ENCODE measurements at regions not wholly inside any gene's neighbourhood (a gene's known extent, or its start where the extent isn't known, plus 50 kb on each side); places are given as distances from the start of the nearest gene placed in this dataset.
A peak's percentile ranks its signal among the peaks of the same experiment; 100 is the strongest.
"Not testable (repeated sequence)": the region's sequence is repeated elsewhere in the genome, so short reads cannot be mapped to it uniquely, and the experiment has no call there.

GRCh38 chr13:42400188-42400833, 128.4 kb downstream of the AKAP11 start:
- DNase-seq = no peak

DNA sequence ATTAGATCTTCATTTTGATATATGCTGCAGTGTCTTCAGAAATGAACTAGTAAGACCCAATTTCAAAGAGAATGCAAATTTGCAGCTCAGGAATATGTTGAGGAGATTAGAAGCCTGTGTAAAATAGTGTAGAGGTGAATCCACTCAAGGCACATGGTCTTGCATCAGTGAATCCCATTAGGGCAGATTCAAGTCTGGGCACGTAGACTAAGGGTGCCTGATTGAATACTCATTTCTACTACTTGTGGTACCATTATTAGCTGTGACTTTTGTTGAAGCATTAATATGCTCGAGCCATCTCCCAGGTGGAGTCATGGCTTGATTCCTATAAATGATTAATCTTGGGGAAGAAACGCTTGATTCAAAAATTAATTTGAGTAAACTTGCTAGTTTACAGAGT, 129.4 kb downstream of the AKAP11 start:
- no peak for DNase-seq

- peak; percentile 4 for DNase-seq
These were observed 133.9 kb downstream of the AKAP11 start for GRCh38 chr13:42405665-42406390.

DNA sequence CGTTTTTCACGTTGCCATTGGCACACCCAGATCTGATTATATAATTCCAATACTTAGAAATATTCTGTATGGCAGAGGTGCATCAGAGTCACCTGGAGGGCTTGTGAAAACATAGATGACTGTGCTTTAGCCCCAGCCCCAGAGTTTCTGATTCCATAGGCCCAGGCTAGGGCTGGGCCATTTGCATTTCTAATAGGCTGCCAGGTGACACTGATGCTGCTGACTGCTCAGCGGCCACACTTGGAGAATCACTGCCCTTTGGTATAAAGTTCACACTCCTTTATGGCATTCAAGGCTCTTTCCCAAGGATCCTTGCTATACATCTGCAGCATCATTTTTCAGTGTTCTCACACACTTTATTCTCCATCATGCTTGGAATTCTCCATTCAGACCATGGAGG, 137.1 kb downstream of the AKAP11 start:
- DNase-seq = no peak

- no peak for DNase-seq
These were observed 137.6 kb downstream of the AKAP11 start for GRCh38 chr13:42409551-42409950.

- DNase-seq = no peak
These were observed 141.0 kb downstream of the AKAP11 start for GRCh38 chr13:42412812-42413483.

DNA sequence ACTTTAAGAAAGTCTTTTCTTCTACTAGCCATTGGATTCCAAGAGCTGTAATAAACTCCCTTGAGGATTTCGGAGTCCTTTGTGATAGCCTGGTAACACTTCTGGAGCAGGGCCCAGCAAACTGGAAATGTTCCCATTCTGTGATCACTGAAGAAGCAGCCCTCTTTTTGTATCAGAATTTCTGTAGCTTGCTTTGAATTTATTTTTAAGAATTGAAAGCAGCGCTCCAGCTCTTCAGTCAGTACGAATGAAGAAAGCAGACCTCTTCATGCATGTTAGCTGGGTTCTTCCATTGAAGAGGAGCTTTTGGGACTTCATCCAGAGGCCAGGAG, 141.5 kb downstream of the AKAP11 start:
- no peak for DNase-seq

GRCh38 chr13:42417626-42418025, 145.7 kb downstream of the AKAP11 start:
- no peak for DNase-seq

DNA sequence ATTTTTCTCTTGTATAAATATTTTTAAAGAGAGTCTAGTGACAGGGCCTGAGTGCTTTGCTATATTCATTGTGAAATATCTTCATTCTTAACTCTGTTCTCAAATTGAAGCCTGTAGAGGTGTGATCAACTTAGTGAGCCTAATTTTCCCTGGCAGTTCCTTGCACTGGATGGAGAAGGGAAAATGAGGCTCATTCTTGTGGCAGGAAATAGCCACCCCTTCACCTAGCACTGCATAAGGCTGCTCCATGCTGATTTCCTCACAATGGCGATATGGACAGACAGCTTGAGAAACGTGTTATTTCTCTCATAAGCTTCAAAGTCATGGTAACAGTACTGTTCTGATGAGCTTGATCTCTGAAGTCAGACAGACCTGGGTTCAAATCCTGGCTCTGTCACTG, 146.2 kb downstream of the AKAP11 start:
- no peak for DNase-seq

DNA sequence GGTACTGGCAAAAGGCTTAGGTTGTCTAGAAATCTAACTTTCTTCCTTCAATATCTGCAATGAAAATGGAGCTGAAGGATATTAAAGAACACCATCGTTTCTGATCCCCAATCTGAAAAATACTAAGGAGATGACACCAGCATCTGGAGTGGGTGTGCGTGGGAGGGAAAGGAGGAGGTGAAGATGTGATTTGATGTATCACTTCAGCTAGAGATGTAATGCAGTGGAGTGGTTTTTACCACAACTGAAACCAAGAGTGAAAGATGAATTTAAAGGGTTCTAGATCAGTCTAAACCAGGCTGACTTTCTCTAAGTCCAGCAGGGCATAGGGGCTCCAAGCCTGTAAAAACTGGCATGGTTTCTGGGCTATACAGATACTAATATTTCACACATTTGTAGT, 148.4 kb downstream of the AKAP11 start:
- DNase-seq = no peak

GRCh38 chr13:42422681-42423080, 150.7 kb downstream of the AKAP11 start:
- no peak for DNase-seq

GRCh38 chr13:42424182-42424581, 149.8 kb upstream of the TNFSF11 start:
- DNase-seq = no peak

DNA sequence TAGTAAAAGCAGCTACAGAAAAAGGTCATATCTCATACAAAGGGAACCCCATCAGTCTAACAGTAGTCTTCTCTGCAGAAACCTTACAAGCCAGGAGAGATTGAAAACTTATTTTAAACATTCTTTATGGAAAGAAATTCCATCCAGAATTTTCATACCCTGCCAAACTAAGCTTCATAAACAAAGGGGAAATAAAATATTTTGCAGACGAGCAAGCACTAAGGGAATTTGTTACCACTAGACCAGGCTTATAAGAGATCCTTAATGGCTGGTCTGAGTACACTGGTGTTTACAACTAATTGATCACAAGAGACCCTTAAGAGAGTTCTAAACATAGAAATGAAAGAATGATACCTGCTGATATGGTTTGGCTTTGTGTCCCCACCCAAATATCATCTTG, 128.6 kb upstream of the TNFSF11 start:
- no peak for DNase-seq

DNA sequence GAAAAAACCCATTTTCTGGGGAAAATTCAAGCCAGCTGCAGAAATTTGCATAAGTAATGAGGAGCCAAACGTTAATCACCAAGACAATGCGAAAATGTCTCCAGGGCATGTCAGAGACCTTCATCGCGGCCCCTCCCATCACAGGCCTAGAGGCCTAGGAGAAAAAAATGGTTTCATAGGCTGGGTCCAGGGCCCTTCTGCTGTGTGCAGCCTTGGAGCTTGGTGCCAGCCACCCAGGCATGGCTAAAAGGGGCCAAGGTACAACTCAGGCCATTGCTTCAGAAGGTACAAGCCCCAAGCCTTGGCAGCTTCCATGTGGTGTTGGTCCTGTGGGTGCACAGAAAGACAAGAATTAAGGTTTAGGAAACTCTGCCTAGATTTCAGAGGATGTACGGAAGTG, 127.4 kb upstream of the TNFSF11 start:
- DNase-seq = not testable (repeated sequence)

DNA sequence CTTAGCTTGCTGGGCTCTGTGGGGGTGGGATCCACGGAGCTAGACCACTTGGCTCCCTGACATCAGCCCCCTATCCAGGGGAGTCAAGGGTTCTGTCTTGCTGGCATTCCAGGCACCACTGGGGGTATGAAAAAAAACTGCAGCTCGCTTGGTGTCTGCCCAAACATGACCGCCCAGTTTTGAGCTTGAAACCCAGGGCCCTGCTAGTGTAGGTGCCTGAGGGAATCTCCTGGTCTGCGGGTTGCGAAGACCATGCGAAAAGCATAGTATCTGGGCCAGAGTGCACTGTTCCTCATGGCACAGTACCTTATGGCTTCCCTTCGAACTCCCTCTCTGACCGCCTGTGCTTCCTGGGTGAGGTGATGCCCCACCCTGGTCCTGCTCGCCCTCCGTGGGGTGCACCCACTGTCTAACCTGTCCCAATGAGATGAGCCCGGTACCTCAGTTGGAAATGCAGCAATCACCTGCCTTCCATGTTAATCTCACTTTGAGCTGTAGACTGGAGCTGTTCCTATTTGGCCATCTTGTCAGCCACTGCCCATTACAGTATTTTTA, 120.8 kb upstream of the TNFSF11 start:
- DNase-seq = no peak

DNA sequence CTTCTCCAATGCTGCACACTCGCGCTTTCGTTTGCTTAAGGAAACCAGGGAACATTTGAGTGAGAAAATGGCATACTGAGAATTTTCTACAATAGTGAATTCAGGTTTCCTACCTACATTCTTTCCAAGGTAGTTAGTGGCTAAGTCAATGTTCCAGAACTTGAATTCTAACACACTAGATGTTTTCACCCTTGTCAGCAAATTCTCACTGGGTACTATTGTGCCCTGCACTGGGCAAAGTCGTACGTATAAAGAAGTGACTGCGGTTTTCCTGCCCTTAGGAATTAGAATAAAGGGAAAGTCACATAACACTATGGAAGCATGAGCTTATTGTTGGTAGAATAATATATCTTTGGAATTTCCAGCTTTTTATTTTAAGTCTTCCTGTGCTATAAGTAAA, 119.2 kb upstream of the TNFSF11 start:
- no peak for DNase-seq

DNA sequence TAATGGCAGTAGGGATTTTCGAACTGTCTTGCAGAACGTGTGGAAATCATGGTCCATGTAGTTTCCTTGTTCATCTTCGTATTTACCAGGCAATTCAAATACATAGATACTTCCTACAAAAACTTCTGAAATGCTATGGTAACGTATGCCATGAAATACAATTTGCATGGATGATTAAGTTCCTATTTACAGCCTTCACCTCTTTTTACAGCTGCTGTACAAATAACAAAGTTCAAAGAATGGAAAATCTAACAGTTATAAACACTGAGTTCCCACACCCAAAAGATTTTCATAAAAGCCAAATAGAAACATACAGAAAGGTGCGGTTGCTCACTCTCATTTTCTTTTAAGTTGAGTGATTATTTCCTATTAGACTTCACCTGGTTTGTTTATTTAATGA, 115.8 kb upstream of the TNFSF11 start:
- DNase-seq = no peak

GRCh38 chr13:42466123-42466522, 107.8 kb upstream of the TNFSF11 start:
- no peak for DNase-seq

DNA sequence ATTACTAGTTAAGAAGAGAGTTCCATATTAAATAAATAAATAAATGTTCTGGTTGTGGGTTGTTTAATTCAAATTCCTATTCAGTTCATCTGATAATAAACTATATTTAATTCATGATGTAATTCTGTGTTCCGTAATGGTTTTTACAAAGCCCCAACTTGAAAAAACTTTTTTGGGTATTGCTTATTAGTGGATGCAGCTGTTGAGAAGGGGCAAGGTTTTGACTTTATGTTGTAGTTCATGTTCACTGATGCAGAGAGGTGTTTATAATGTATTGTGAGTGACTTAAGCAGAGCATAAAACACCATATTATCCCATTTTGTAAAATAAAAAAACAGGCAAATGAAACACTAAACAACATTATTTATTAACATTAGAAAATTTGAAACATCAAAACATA, 107.3 kb upstream of the TNFSF11 start:
- no peak for DNase-seq

GRCh38 chr13:42474954-42475353, 99.0 kb upstream of the TNFSF11 start:
- no peak for DNase-seq

DNA sequence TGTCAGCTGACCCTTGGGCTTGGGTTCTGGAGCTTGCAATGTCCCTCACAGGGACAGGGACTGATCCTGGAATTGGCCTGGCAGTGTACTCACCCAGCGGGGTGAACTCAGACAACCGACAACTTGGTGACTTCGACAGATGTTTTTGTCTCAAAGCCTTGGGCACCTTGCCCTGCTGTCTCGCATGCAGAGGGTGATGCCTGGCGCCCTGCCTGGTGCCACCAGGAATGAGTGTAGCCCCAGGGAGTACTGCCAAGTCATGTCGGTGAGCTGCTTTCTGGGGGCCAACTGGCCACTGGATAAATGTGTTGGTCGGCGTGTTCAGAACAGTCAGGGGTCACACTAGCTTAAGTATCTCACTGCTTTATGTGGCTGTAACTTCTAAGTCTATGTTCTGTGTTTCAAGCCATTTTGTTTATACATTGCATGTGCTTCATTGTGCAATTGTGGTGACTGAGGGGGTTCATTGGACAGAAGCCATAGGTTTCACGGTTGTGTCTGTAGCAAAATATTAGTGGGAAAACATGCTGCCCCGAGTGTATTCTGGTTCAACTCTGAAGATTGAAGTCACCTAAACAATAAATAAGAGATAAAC, 96.3 kb upstream of the TNFSF11 start:
- DNase-seq = no peak

DNA sequence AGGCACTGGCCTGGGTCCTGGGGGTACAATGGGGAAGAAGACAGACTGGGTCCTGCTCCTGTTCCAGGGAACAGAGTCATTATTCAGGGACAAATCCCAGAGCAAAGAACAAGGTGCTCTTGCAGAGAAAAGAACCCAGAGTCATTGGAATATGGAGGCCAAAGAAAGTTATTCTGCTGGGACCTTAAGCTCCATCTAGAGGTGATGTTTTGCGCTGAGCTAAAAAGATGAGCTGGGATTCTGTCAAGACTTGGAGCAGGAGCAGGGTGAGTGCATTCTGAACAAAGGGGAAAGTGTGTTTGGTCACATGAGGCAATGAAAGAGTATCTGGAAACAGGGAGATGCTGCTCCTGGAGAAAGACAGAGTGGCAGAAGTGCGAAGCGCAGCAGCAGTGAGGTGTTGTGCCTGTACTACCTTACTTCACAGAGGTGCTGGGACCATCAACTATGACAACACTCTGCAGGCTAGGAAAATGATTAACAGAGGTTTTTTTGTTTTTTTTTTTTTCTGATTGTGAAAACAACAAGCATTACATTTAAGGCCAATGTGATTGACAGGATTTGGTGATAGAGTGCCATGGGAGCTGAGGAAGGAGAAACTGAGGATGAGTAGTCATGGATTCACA, 95.3 kb upstream of the TNFSF11 start:
- no peak for DNase-seq

- no peak for DNase-seq
These were observed 89.6 kb upstream of the TNFSF11 start for GRCh38 chr13:42484386-42484785.

All from GOT3 (cell line).